ENCODE measurements at regions not wholly inside any gene's neighbourhood (a gene's known extent, or its start where the extent isn't known, plus 50 kb on each side); places are given as distances from the start of the nearest gene placed in this dataset.

- FAIRE-seq = no peak
Measured at GRCh38 chr14:95818581-95818980, 58.1 kb upstream of the TUNAR start.

DNA sequence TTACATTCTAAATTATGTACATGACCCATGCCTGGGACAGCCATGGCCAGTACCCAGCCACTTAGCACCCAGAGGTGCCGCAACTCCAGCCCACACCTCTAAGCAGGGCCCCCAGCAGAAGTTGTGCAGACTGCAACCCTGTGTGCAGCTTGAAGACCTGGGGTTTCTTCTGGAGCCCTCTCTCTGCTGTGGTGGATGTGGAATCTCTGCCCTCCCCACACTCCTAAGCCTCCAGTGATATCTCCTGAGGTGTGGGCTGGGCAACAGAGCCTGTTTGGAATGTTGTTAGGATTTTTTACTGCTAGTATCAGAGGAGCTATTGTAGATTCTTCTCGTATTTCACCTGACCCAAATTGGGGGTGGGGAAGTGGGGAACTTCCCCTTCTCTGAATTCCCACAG, 59.4 kb upstream of the TUNAR start:
- FAIRE-seq = no peak

- FAIRE-seq = no peak
Measured at GRCh38 chr14:95816539-95816938, 60.1 kb upstream of the TUNAR start.

DNA sequence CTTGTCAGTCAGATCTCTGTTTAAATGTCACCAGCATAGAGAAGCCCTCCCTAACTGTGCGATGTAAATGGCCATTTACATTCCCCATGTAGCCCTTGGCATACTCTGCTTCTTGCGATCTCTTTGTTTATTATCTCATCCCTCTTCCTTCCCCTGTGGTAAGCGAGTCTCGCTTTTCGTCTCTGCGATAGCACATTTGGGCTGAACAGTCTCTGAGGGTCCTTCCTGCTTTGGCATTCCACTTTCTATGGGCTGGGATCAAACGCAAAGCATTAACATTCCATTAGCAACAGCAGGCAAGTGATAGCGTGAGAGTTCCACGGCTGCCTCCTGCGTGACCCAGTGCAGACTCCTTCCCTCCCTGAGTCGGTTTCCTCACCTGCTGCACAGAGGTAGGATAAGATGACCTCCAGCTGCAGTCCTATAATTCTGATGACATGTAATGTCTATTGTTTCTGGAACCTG, 61.4 kb upstream of the TUNAR start:
- FAIRE-seq = no peak

DNA sequence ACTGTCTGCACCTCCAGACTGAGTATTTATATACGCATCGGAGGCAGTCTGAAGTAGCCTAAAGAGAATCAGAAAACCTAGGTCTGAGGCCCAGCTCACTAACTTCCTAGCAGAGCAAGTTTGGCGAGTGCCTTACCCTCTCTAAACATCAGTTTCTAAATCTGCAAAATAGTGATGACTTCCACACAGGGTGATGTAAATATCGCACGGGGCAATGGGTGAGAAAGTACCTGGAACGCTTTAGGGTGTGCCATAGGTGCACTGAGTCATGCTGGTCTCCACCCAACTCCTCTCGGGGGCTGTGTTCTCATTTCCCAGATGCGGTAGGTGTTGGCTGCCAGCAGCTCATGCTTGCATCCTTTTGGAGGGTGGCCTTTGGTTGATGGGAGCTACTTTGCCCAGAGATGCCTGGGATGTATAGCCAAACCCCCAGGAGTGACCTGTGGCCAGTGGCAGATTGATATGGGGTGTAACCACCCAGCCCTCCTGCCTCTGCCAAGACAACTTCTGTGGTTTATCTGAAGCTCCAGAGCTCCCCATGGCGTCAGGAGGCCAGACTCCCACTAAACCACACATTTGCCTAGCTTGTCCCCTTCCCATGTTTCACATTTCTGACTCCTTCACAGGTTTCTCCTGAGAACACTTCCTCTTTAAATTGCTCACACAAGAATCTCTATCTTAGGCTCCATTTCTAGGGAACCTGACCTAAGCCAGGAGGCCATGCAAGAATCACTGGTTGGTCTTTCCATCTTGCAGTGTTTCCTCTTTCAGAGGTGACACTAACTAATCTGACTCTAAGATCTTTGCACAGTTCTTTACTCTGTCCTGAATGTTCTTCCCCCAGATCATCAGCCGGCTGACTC, 62.0 kb upstream of the TUNAR start:
- no peak for FAIRE-seq

GRCh38 chr14:95811813-95812212, 64.8 kb upstream of the TUNAR start:
- no peak for FAIRE-seq

- no peak for FAIRE-seq
Measured at GRCh38 chr14:95808371-95808770, 68.3 kb upstream of the TUNAR start.

GRCh38 chr14:95796788-95797187, 79.8 kb upstream of the TUNAR start:
- FAIRE-seq = no peak

- FAIRE-seq = no peak
Measured at GRCh38 chr14:95787941-95788340, 74.0 kb upstream of the TCL1A start.

GRCh38 chr14:95786566-95786965, 72.6 kb upstream of the TCL1A start:
- FAIRE-seq = no peak

DNA sequence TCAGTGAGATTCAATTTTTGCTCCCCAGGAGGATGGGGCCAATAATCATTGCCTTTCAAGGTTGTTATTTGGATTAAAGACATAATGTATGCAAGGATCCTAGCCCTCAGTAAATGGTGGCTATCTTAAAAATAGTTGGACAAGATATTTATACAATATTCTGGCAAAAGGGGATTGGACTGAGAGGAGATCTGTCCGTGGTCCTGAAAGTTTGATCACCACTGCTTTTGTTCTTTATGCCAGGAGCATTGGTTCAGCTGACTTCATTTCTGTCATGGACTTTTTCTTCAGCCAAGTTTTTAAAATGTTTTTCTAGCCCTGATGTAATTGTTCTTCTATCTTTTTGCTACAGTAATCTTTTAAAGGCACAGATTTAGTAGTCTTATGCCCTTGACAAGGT, 70.2 kb upstream of the TCL1A start:
- FAIRE-seq = peak; percentile 84

GRCh38 chr14:95776798-95777534, 63.0 kb upstream of the TCL1A start:
- FAIRE-seq = no peak

- no peak for FAIRE-seq
Measured at GRCh38 chr14:95774265-95775160, 60.6 kb upstream of the TCL1A start.

- no peak for FAIRE-seq
Measured at GRCh38 chr14:95770777-95771176, 56.9 kb upstream of the TCL1A start.

GRCh38 chr14:95769976-95770375, 56.1 kb upstream of the TCL1A start:
- no peak for FAIRE-seq

DNA sequence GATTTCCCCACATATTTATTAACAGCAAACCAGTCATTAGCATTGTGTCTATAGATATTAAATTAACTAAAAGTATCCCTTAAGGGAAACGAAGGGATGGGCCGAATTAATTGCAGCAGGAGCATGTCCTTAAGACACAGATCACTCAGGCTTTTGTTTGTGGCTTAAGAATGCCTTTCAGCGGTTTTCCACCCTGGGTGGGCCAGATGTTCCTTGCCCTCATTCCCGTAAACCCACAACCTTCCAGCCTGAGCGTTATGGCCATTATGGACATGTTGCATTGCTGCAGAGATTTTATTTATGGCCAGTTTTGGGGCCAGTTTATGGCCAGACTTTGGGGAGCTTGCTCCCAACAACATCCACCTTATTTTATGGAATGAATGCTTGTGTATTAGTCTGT, 55.5 kb upstream of the TCL1A start:
- FAIRE-seq = peak; percentile 98

DNA sequence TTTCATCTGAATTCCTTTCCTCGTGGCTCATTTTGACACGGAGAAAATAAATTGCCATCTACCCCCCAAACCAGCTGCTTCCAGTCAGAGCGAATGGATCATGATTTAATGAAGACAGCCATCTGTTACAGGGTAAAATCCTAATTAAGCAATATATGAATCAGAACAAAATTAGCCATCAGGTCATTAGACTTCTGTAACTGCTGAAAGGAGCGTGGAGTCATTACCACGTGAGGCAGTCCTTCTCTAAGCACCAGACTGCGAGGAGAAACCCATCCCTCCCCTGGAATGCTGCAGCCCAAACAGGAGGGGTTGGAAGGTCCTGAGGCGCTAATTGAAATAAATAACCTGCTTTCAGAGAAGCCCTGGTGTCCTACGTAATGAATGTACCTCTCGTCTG, 51.1 kb upstream of the TCL1A start:
- FAIRE-seq = peak; percentile 99

DNA sequence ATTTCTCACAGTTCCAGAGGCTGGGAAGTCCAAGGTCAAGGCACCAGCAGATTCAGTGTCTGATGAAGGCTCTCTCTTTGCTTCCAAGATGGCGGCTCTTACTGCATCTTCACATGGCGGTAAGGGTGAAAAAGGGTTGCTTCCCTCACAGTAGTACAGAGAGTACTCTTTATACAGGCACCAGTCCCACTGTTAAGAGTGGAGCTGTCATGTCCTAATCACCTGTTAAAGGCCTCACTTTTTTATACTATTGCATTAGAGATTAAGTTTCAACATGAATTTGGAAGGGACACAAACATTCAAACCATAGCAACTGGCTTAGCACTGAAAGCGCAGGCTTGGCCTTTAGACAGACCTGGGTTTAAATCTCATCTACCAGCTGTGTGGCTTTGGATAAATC, 50.0 kb upstream of the TCL1A start:
- FAIRE-seq = no peak

All from endometrium (tissue), 2 donors.